Endothelial cell of umbilical vein (primary cell): ENCODE measurements at regions not wholly inside any gene's neighbourhood (a gene's known extent, or its start where the extent isn't known, plus 50 kb on each side); places are given as distances from the start of the nearest gene placed in this dataset.

Source experiments
- BruUV-seq: library from RNA; stranded (reverse); fragments of 400-500 nt; replicated peaks from 2 replicates; lab custom pipeline; 2021; lab: Mats Ljungman, UMichigan
- CTCF ChIA-PET: fragments of 300-600, 350-600 bp; sonication (Branson Sonifier 250); formaldehyde crosslinking; loops from one replicate; lab custom pipeline; 2021; ENCODE audit warnings: antibody characterized with exemption, inconsistent platforms; lab: Charles Lee
- POLR2A ChIA-PET: fragments of 300-600, 350-600 bp; sonication (Branson Sonifier 250); formaldehyde crosslinking; loops from one replicate; lab custom pipeline; 2021; ENCODE audit warnings: antibody characterized with exemption, inconsistent platforms; lab: Charles Lee
- DNase-seq: peaks from one replicate; pipeline ENCODE4 v3.0.0-alpha.2; 2011; ENCODE audit warnings: low read depth, low spot score
- FAIRE-seq: peaks from 2 replicates; lab custom pipeline; 2011; peaks lifted over from hg19 to GRCh38; lab: Jason Lieb, UNC
- H2AFZ ChIP-seq: 2 replicates; pipeline ENCODE4 v1.6.0; 2012; ENCODE audit warnings: low read depth, low read length, control low read depth, inconsistent platforms
- H3K27ac ChIP-seq: 2 replicates; pipeline ENCODE4 v1.5.1; 2011; ENCODE audit warnings: low read depth, mild to moderate bottlenecking, control low read depth, low read length, moderate library complexity; ENCODE audit not compliant: insufficient read depth
- H3K27me3 ChIP-seq, 2 experiments: 2 replicates each; pipeline versions ENCODE4 v1.6.0 to v1.6.1; 2011; ENCODE audit warnings: low read length in 2 of 2, mixed read lengths in 1 of 2; ENCODE audit not compliant: control insufficient read depth in 2 of 2, insufficient read depth in 2 of 2
- H3K36me3 ChIP-seq, 2 experiments: 2 replicates in 1 of 2; 3 replicates in 1 of 2; pipeline ENCODE4 v1.5.1; 2011; ENCODE audit warnings: low read length in 2 of 2, mild to moderate bottlenecking in 1 of 2, moderate library complexity in 1 of 2; ENCODE audit not compliant: control insufficient read depth in 2 of 2, insufficient read depth in 2 of 2; ENCODE audit errors: extremely low read depth in 1 of 2
- H3K4me1 ChIP-seq: 3 replicates; pipeline ENCODE4 v1.5.1; 2011; ENCODE audit warnings: mild to moderate bottlenecking, low read length; ENCODE audit not compliant: control insufficient read depth, insufficient read depth; ENCODE audit errors: extremely low read depth
- H3K4me2 ChIP-seq: 2 replicates; pipeline ENCODE4 v1.6.1; 2011; ENCODE audit warnings: low read length, control low read depth, mixed read lengths; ENCODE audit not compliant: insufficient read depth
- H3K4me3 ChIP-seq, 3 experiments: fragments of 200-600 bp in 1 of 3; sonication (generic), shearing (Covaris generic) in 1 of 3; replicated peaks in 1 of 3; 2 replicates each; pipeline ENCODE4 v1.5.1; 2011 to 2016; ENCODE audit warnings: control low read depth in 3 of 3, low read length in 3 of 3, mild to moderate bottlenecking in 2 of 3, inconsistent platforms in 1 of 3, low read depth in 1 of 3, moderate library complexity in 1 of 3; ENCODE audit not compliant: insufficient read depth in 1 of 3
- H3K79me2 ChIP-seq: 2 replicates; pipeline ENCODE4 v1.6.0; 2012; ENCODE audit warnings: low read length, inconsistent platforms; ENCODE audit not compliant: control insufficient read depth, insufficient read depth
- H3K9ac ChIP-seq: replicated peaks from 2 replicates; pipeline ENCODE3; 2011; ENCODE audit warnings: low read length, control low read depth; ENCODE audit not compliant: insufficient read depth; ENCODE audit errors: extremely low read depth
- H3K9me1 ChIP-seq: replicated peaks from 3 replicates; pipeline ENCODE4 v1.6.0; 2011; ENCODE audit warnings: mild to moderate bottlenecking, low read length; ENCODE audit not compliant: control insufficient read depth, insufficient read depth; ENCODE audit errors: extremely low read depth
- H3K9me3 ChIP-seq: replicated peaks from 2 replicates; pipeline ENCODE4 v1.5.1; 2012; ENCODE audit warnings: low read length, inconsistent platforms; ENCODE audit not compliant: control insufficient read depth, insufficient read depth
- H4K20me1 ChIP-seq: replicated peaks from 2 replicates; pipeline ENCODE3; 2011; ENCODE audit warnings: mild to moderate bottlenecking, low read length; ENCODE audit not compliant: control insufficient read depth, insufficient read depth; ENCODE audit errors: extremely low read depth
- CTCF ChIP-seq, 2 donors: IDR thresholded peaks; 1 replicate in 1 of 2; 2 replicates in 1 of 2; pipeline ENCODE4 v1.5.1; 2011; ENCODE audit warnings: low read length in 2 of 2, mild to moderate bottlenecking in 2 of 2, moderate library complexity in 2 of 2, control low read depth in 1 of 2, inconsistent platforms in 1 of 2, low read depth in 1 of 2; ENCODE audit not compliant: insufficient read depth in 1 of 2; ENCODE audit errors: extremely low read depth in 1 of 2
- EZH2 ChIP-seq: IDR thresholded peaks from 2 replicates; pipeline ENCODE4 v1.6.1; 2012; ENCODE audit warnings: borderline replicate concordance, low read depth, mild to moderate bottlenecking, moderate library complexity, low read length, inconsistent platforms; ENCODE audit not compliant: severe bottlenecking
- FOS ChIP-seq: IDR thresholded peaks from 2 replicates; pipeline ENCODE4 v1.6.1; 2011; ENCODE audit warnings: mild to moderate bottlenecking, low read length, moderate library complexity, borderline replicate concordance; ENCODE audit not compliant: insufficient read depth
- GATA2 ChIP-seq: IDR thresholded peaks from 2 replicates; pipeline ENCODE4 v1.7.0; 2011; ENCODE audit warnings: low read depth, mild to moderate bottlenecking, moderate library complexity, mixed read lengths, low read length; ENCODE audit not compliant: insufficient read length, insufficient read depth
- JUN ChIP-seq: IDR thresholded peaks from 2 replicates; pipeline ENCODE4 v1.6.1; 2011; ENCODE audit warnings: borderline replicate concordance, low read depth; ENCODE audit not compliant: insufficient read length, insufficient read depth
- MAX ChIP-seq: IDR thresholded peaks from 2 replicates; pipeline ENCODE4 v1.6.1; 2011; ENCODE audit not compliant: insufficient read depth, insufficient read length
- MYC ChIP-seq: IDR thresholded peaks from one replicate; pipeline ENCODE4 v1.6.1; 2011; ENCODE audit warnings: mild to moderate bottlenecking, low read depth, low read length
- POLR2A ChIP-seq: IDR thresholded peaks from 2 replicates; pipeline ENCODE4 v1.6.1; 2012; ENCODE audit warnings: low read depth, mild to moderate bottlenecking, control low read depth, low read length
- POLR2AphosphoS5 ChIP-seq: IDR thresholded peaks from 2 replicates; pipeline ENCODE4 v1.6.1; 2012; ENCODE audit warnings: low read depth, mild to moderate bottlenecking, control low read depth, low read length, moderate library complexity; ENCODE audit not compliant: insufficient read depth
- dilution Hi-C: fragments of 300-500 bp; cut with MboI; formaldehyde crosslinking; loops from one replicate; pipeline ENCODE4 v1.15.0; 2019; ENCODE audit warnings: low sequenced_read_pairs; ENCODE audit not compliant: extremely low pct_ligation_motif_present
- intact Hi-C: fragments of 100-400 bp; cut with micrococcal nuclease; formaldehyde crosslinking; loops from one replicate; pipeline ENCODE4 v1.10.0; 2022

GRCh38 chr20:52744441-52744840 lies 227.7 kb upstream of the TSHZ2 start:
- no TSS peak for BruUV-seq
- no peaks in the 10 kb centered on the region for H3K27me3 ChIP-seq
- TF ChIP-seq POLR2AphosphoS5 (no peak), FOS (no peak), GATA2 (no peak), MAX (no peak), CTCF (IDR thresholded peaks at IDR 0.05; ENCODE audit: extremely low read depth in 1 of 2, insufficient read depth in 1 of 2, low read depth in 1 of 2, low read length in 2 of 2) (no peak), POLR2A (no peak), JUN (no peak), MYC (no peak), EZH2 (no peak)
- no peak overlapping the region for H3K4me3 ChIP-seq
- ChIA-PET CTCF (no interaction called here), POLR2A (no interaction called here)
- no peak overlapping the region for H3K27ac ChIP-seq
- no peak overlapping the region for H2AFZ ChIP-seq
- FAIRE-seq (no peak), DNase-seq (no peak)
- H3K9me3 ChIP-seq, result peaks cover 2% of the 10 kb centered on the region
- intact Hi-C loops, result no loop called here
- no peaks in the 10 kb centered on the region for H3K9me1 ChIP-seq
- no peaks in the 10 kb centered on the region for H4K20me1 ChIP-seq
- H3K4me2 ChIP-seq, result no peak overlapping the region
- H3K4me1 ChIP-seq, result no peaks in the 10 kb centered on the region
- no peaks in the 10 kb centered on the region for H3K36me3 ChIP-seq
- dilution Hi-C loops, result no loop called here
- no peaks in the 10 kb centered on the region for H3K79me2 ChIP-seq
- H3K9ac ChIP-seq, result no peak overlapping the region
